GM12878 (cell line): ENCODE measurements at regions not wholly inside any gene's neighbourhood (a gene's known extent, or its start where the extent isn't known, plus 50 kb on each side); places are given as distances from the start of the nearest gene placed in this dataset.

Source experiments
- CEBPB ChIP-seq, 2 experiments: fragments of 150-350 bp in 1 of 2; IDR thresholded peaks; 2 replicates each; pipeline ENCODE4 v1.6.1; 2012 to 2014; ENCODE audit warnings: low read depth in 2 of 2, low read length in 2 of 2, borderline replicate concordance in 1 of 2, inconsistent platforms in 1 of 2
- CREM ChIP-seq: IDR thresholded peaks from 2 replicates; pipeline ENCODE4 v1.6.1; 2014; ENCODE audit warnings: antibody characterized with exemption, low read depth
- CTCF ChIP-seq, 3 experiments: IDR thresholded peaks in 2 of 3; conservative IDR thresholded peaks in 1 of 3; 2 replicates each; pipeline ENCODE4 v1.5.1; 2011; ENCODE audit warnings: low read depth in 3 of 3, low read length in 3 of 3, mild to moderate bottlenecking in 3 of 3, control low read depth in 2 of 3, moderate library complexity in 2 of 3, inconsistent platforms in 1 of 3, mixed read lengths in 1 of 3; ENCODE audit not compliant: control insufficient read depth in 2 of 3, insufficient read depth in 1 of 3; ENCODE audit errors: extremely low read depth in 1 of 3
- MYC ChIP-seq: IDR thresholded peaks from 2 replicates; pipeline ENCODE4 v1.6.1; 2011; ENCODE audit warnings: mild to moderate bottlenecking, low read length, moderate library complexity, inconsistent platforms; ENCODE audit not compliant: insufficient read depth, insufficient replicate concordance, insufficient read length, severe bottlenecking
- PML ChIP-seq: IDR thresholded peaks from 2 replicates; pipeline ENCODE4 v1.6.1; 2012; ENCODE audit warnings: low read length, inconsistent platforms
- POLR2AphosphoS2 ChIP-seq: IDR thresholded peaks from 2 replicates; pipeline ENCODE4 v1.6.1; 2011; ENCODE audit warnings: low read depth, mild to moderate bottlenecking, low read length, improper control_type of control experiment, moderate library complexity
- POU2F2 ChIP-seq: IDR thresholded peaks from 3 replicates; pipeline ENCODE4 v1.6.1; 2011; ENCODE audit warnings: low read depth, mild to moderate bottlenecking, low read length, borderline replicate concordance
- SREBF1 ChIP-seq: IDR thresholded peaks from 2 replicates; pipeline ENCODE4 v1.6.1; 2012; ENCODE audit warnings: mild to moderate bottlenecking, low read length
- TF ChIP-seq, protein P1 (sequence below): fragments of 450-650 bp; IDR thresholded peaks from 2 replicates; pipeline ENCODE4 v1.6.1; 2017; ENCODE audit warnings: mild to moderate bottlenecking, moderate library complexity
- TF ChIP-seq, protein P2 (sequence below): IDR thresholded peaks from 2 replicates; pipeline ENCODE4 v1.6.1; 2012; ENCODE audit warnings: low read length, inconsistent platforms

GRCh38 chr13:22866221-22866620 is 314.6 kb upstream of the SGCG start (continued):
- TF ChIP-seq, protein P1, sequence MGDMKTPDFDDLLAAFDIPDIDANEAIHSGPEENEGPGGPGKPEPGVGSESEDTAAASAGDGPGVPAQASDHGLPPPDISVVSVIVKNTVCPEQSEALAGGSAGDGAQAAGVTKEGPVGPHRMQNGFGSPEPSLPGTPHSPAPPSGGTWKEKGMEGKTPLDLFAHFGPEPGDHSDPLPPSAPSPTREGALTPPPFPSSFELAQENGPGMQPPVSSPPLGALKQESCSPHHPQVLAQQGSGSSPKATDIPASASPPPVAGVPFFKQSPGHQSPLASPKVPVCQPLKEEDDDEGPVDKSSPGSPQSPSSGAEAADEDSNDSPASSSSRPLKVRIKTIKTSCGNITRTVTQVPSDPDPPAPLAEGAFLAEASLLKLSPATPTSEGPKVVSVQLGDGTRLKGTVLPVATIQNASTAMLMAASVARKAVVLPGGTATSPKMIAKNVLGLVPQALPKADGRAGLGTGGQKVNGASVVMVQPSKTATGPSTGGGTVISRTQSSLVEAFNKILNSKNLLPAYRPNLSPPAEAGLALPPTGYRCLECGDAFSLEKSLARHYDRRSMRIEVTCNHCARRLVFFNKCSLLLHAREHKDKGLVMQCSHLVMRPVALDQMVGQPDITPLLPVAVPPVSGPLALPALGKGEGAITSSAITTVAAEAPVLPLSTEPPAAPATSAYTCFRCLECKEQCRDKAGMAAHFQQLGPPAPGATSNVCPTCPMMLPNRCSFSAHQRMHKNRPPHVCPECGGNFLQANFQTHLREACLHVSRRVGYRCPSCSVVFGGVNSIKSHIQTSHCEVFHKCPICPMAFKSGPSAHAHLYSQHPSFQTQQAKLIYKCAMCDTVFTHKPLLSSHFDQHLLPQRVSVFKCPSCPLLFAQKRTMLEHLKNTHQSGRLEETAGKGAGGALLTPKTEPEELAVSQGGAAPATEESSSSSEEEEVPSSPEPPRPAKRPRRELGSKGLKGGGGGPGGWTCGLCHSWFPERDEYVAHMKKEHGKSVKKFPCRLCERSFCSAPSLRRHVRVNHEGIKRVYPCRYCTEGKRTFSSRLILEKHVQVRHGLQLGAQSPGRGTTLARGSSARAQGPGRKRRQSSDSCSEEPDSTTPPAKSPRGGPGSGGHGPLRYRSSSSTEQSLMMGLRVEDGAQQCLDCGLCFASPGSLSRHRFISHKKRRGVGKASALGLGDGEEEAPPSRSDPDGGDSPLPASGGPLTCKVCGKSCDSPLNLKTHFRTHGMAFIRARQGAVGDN = no peak
- TF ChIP-seq MYC (no peak), POLR2AphosphoS2 (no peak), CEBPB (IDR thresholded peaks at IDR 0.05; ENCODE audit: borderline replicate concordance in 1 of 2, low read depth in 2 of 2, low read length in 2 of 2) (no peak), PML (no peak), POU2F2 (no peak), CTCF (IDR thresholded peaks at IDR 0.05 in 2 of 3, conservative IDR thresholded peaks at IDR 0.05 in 1 of 3; ENCODE audit: control insufficient read depth in 2 of 3, extremely low read depth in 1 of 3, insufficient read depth in 1 of 3, low read depth in 3 of 3, low read length in 3 of 3) (no peak), CREM (no peak), SREBF1 (no peak)
- TF ChIP-seq, protein P2, sequence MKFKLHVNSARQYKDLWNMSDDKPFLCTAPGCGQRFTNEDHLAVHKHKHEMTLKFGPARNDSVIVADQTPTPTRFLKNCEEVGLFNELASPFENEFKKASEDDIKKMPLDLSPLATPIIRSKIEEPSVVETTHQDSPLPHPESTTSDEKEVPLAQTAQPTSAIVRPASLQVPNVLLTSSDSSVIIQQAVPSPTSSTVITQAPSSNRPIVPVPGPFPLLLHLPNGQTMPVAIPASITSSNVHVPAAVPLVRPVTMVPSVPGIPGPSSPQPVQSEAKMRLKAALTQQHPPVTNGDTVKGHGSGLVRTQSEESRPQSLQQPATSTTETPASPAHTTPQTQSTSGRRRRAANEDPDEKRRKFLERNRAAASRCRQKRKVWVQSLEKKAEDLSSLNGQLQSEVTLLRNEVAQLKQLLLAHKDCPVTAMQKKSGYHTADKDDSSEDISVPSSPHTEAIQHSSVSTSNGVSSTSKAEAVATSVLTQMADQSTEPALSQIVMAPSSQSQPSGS = no peak
